ENCODE measurements at regions not wholly inside any gene's neighbourhood (a gene's known extent, or its start where the extent isn't known, plus 50 kb on each side); places are given as distances from the start of the nearest gene placed in this dataset.

- TF ChIP-seq CTCF (IDR thresholded peaks at IDR 0.05) (no peak), POLR2A (IDR thresholded peaks at IDR 0.05) (no peak)
Measured at GRCh38 chr12:107388263-107388662, 294.9 kb upstream of the CRY1 start.

All from esophagus squamous epithelium (tissue), 4 donors.